Effector CD8-positive, alpha-beta T cell (primary cell): ENCODE measurements at regions not wholly inside any gene's neighbourhood (a gene's known extent, or its start where the extent isn't known, plus 50 kb on each side); places are given as distances from the start of the nearest gene placed in this dataset.

ENCODE experiments used
- DNase-seq: peaks from one replicate; lab custom pipeline; 2025; lab: John Stamatoyannopoulos, UW

DNA sequence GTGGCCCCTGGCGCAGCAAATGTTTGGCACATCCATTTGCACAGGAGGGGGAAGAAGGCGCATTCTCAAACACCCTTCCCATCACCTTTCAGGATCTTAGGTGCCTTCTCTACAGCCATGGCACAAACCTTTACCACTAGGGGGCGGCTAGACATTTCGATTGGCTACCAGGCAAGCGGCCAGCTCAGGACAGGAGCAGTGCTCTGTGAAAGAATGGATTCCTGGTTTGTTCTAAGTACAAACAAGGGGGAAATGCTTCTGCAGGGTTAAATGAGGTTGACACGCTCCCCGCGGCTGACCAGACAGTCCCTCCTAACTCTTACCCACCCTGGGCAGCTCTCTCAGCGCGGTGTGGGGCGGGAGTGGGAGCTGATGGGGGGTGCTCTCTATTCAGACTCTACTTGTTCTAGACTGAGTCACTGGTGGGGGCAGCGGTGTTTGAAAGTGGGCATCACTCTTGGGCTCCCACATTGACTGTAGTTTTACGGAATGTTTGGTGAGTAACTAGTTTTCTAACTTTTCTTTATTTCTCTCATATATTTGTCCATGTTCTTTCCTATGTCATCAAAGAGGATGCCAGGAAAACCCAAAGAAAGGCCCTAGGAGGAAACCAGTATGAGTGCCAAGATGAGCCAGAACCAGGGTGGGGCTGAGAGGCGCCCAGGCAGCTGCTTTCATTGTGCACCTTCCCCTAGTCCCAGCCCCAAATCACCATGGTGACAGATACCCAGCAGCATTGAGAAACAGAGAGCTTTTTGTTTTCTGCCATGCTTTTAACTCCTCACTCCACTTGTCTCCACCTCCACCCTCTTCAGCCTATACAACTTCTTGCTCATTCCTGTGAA, 61.4 kb upstream of the GPR158 start:
- no peak for DNase-seq

DNA sequence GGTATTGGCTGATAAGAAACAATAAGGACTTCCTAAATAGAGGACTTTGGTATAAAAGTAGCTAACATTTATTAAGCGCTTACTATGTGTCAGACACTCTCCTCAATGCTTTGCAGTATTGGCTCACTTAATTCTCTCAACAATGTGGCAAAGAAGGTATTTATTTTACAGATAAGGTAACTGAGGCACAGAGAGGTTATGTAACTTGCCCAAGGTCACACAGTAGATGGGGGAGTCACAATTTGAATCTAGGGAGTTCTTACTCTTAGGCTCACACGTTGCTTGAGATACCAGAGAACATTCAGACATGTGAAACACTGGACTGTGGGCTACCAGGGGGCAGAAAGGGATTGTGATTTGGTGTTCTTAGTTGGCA, 60.8 kb upstream of the GPR158 start:
- no peak for DNase-seq

DNA sequence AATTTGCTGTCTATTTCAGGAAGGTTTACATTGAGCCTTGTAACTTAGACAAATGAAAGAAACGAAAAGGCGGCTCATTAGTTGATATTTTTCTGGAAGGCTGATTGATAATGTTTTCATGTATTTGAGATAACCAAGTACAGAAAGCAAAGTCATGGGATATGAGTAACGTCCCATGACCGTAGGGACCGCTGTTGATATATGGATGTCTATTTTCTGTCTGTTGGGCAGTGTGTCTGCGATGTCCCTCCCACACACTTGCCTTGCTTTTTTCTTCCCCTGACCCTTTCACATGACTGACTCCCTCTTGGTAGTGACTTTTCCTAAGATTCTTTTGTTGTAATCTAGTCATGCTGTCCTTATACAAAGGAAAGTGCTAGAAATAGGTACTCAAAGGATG, 57.0 kb upstream of the GPR158 start:
- DNase-seq = no peak

DNA sequence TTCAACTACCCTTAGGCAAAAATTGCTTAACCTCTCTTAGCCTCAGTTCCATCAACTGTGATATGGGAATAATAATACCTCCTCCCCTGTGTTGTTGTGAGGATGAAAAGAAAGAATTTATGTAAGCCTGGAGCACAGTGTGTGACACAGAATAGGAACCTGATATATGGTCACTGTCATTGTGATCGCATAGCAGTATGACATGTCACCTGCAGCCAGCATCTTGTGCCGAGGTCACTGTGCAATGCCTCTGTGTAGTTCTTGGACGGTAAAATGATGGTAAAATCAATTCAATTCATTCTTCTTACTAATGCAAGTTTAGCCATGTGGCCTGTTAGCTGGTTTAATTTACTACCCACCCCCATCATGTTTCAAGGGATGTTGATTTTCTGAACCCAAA, 54.6 kb upstream of the GPR158 start:
- DNase-seq = no peak
